HG03139 (cell line): ENCODE measurements at regions not wholly inside any gene's neighbourhood (a gene's known extent, or its start where the extent isn't known, plus 50 kb on each side); places are given as distances from the start of the nearest gene placed in this dataset.
"Not testable (repeated sequence)": the region's sequence is repeated elsewhere in the genome, so short reads cannot be mapped to it uniquely, and the experiment has no call there.

ENCODE experiments used
- ATAC-seq: cut with Tn5 transposase; IDR thresholded peaks from one replicate; pipeline ENCODE4 v1.9.1; 2021; ENCODE audit not compliant: unreplicated experiment

DNA sequence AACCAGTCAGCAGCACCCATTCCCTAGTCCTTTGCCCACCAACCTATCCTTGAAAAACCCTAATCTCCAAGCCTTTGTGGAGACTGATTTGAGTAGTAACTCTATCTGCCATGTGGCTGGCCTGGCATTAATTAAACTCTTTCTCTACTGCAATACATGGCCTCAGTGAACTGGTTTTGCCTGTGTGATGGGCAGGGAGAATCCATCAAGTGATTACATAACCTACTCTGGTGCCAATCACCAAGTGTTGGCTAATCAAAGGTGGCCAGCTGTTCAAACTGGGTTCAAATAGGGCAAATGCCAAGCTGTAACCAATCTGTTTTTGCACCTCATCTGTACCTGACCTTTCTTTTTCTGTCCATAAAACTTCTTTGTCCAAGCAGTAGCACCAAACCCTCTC is 139.8 kb upstream of the XPO1 start:
- no peak for ATAC-seq

DNA sequence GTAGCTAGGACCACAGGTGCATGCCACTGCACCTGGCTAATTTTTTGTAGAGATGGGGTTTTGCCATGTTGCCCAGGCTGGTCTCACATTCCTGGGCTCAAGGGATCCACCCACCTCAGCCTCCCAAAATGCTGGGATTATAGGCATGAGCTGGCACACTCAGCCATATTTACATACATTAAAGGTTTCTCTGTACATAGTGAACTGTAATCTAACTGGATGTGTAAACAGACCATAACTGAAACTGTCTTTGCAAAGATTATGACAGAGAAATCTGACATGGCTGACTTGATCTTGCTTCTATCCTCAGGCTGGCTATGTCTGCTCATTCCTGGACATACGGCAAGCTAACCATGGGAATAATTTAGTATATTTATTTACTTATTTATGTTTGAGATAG is 139.2 kb upstream of the XPO1 start:
- no peak for ATAC-seq

DNA sequence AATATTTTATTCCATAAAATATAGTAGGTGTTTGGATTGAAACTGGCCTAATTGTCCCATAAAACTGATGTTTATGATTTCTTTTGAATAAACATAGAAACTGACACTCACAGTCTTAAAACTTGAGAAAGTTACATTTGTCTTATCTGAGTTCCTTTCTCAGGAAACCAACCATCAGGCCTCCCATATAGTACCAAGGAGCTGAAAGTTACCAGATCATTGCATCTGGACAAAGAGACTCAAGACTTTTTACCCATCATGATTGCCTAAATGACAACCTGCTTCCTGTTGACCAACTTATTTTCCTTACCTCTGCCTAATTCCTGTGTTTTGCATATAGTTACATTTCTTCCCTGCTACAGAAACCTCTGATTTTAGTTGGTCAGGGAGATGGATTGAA is 137.0 kb upstream of the XPO1 start:
- no peak for ATAC-seq

DNA sequence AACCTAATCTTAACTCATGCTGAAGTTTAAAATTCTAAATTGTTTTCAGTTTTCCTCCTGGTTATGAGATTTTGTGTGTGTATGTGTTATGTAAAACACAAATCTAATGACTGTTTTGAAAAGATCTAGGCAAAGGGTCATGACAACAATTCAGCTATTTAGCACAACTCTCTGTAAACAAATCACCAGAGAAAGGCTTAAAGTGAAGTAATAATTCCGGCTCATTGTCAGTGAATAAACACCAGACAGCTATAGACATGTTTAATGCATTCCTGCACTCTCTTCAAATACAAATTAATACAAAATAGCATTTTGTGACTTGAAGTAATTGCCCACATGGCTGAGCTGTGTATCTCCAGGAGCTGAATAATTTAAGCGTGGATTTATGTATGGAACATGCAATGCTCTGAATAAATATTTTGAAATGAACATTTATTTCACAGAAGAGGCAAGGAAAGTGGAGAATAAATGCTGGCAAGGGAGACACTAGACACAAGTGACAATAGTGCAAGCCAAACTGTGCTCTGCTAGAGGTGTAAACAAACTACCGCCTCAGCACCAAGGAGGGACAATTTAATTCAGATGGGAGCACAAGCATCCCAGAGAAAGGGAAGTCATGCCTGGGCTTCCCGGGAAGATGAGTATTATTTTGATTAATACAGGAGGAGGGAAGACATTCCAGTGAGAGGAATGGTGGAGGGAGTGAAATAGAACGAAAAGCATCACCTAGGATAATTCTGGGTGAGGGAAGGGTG is 133.6 kb upstream of the XPO1 start:
- ATAC-seq, result no peak

DNA sequence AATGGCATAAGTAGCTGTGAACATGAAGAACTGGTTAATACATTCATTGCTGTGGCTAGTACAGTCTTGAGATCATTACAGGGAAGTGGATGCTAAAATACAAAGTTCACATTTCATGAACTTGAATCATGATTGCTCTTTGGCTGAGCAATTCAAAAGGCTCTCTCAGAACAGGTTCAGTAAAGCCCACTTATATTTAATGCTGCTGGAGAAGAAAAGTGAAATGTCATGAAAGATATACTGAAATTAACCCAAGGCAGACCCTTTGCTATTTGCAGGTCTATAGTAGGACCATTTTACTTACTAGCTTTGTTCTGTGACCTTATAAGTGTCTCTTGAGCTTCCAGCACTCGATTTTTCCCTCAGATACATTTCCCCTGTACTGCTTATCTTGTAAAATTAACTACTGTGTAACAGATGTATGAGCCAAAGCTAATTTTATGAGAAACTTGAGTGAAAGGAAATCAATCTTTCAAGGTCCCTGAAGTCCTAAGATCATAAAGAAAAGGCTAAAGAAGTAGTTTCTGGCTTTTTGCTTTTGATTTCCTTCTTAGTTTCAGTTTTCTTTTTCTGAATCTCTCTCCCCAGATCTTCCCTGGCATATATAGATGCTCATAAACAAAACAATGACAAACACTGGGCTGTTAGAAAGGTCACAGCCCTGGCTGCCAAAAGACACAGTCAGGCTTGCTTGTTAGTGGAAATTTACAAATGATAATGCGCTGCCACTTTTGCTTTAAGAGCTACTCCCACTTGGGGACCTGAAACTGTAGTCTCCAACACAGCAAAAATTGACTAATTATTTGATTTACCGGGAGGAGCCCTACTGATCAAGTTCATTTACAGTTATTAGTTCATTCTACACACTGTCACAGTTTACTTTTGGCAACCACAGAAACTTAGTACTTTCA is 132.7 kb upstream of the XPO1 start:
- ATAC-seq, result no peak

DNA sequence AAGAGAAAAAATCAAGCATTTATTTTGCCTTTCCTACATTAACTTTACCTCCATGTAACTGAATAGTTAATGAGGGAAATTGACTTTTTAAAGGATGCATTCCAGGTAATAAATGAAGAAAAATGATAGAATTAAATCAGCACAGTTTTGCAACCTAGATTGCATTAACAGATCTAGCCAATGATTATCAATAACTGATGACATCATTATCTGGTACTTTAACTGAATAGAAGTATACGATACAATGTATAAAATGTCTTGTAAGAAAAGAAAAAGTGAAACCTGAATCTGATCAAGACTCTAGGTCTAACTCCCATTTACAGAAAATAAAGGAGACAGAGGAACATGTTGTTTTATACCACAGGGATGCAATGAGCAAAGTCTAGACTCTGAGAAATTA is 126.0 kb upstream of the XPO1 start:
- no peak for ATAC-seq

DNA sequence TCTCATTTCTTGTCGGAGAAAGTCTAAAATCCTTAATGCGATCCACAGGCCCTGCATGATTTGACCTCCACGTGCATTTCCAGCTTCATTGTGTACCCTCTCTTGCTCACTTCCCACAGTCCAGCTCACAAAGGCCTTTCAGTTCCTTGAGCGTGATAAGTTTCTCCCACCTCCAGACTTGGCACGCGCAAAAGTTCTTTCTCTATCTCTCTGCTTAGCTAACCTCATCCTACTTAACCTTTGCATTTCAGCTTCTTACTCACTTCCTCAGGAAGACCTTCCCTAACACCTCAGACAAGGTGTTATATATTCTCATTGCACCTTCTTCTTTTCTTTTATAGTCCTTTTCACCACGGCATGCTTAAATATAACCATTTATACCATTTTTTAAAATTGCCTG is 124.8 kb upstream of the XPO1 start:
- no peak for ATAC-seq

DNA sequence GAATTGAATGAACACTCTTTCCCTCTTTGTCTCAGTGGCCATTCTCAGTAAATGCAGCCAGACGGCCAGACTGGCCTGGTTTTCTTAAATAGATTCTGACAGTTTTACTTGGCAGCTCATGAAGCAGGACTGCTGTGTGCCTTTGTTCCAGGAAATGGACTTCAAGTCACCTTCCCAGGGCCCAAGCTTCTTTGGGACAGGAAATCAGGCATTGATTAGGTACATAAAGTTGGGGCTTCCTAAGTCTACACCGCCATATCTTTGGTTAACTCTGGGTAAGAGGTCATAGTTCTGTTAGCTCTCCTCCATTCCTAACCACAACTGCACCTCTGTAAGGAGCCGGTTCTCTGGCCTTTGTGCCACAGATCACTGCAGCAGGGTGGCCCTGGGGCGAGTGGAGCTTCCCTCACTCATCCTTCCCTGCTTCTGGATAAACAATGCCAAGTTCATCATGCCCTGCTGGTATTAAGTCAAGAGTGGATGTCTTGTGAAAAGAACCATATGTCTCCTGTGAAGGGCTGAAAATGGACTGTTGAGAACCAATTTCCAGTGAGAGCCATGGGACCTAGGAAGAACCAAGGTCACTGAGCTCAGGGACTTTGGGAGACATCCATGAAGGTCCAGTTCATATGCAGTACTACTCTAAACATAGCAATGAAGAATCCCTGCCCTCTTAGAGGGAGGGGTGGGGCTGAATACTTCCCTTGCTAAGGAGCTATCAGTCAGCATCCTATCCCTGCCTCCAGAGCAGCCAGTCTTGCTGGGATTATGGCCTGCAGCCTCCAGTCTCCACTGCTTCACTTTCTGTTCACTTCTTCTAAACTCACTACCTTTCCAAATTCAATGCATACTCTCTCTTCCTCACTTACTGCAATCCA is 122.6 kb upstream of the XPO1 start:
- no peak for ATAC-seq

DNA sequence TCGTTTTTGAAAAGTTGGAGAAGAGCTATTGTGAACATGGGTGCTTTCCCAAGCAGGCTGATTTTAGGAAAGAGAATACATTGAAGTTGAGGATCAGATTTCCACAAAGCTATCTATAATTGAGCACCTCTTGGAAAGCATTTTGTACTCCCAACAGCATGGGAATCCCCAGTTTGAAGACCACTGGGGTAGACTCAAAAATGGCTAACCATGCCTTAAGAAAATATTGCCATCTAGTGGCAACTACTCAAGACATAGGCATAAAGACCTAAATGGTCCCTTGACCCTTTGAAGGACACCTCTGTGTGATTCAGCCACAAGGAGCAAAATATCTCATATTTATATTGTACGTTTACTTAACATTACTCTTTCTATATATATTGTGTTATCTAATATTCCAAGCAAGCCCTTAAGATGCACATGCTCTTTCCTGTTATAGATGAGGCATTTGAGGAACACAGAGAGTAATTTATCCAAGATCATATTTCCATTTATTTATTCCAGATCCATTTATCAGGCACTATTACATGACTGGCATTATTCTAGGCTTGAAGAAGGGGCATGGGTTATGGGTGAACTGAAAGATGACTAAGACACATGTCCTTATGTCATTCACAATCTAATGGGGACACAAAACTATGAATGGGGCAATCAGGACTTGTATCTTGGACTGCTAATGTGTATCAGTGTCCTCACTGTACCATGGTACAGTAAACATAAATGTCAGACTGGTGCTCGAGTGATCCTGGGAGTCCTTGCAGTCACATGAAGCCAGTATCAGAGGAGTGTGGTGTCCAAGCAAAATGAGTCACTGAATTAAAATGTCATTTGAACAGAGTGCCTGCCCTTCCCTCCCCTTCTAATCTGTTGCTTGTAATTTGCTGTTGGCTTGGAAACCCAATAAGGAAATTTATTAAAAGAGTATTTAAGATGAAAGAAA is 121.0 kb upstream of the XPO1 start:
- no peak for ATAC-seq

DNA sequence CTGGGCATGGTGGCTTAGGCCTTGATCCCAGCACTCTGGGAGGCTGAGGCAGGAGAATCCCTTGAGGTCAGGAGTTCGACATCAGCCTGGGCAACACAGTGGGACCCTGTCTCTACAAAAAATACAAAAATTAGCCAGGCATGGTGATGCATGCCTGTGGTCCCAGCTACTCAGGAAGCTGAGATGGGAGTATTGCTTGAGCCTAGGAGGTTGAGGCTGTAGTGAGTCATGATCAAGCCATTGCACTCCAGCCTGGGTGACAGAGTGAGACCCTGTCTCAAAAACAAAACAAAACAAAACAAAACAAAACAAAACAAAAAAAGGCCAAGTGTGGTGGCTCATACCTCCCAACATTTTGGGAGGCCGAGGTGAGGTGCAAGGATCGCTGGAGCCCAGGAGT is 111.8 kb upstream of the XPO1 start:
- not testable (repeated sequence) for ATAC-seq

DNA sequence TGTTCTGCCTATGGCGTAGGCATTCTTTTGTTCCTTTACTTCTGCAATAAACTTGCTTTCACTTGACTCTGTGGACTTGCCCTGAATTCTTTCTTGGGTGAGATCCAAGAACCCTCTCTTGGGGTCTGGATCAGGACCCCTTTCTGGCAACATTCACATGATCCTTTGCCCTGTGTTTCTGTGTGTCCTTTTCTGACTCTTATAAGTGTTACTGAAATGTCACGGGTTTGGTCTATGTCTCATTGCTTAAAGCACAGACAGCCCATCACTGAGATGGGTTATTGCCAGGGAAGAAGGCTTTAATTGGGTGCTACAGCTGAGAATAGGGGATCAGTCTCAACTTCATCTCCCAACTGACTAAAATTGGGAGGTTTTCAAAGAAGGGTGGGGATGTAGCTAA is 110.9 kb upstream of the XPO1 start:
- no peak for ATAC-seq

DNA sequence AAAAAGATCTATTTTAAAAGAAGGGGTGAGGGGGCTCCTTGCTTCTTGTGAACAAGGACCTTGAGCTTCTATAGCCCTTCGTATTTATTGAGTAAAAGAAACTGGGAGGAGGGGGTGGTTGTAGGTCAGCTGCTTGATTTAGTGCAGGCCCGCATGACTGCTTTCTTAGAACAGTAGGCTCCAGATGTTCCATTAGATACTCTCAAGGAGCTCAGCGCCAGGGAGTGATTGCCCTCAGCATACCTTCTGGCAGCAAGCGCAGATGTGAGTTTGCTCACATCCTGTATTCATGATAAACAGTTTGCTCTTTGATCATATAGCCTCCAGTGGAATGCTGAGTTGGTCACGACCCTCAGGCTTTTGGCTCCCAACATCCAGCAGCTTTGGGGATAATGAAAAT is 108.9 kb upstream of the XPO1 start:
- no peak for ATAC-seq

DNA sequence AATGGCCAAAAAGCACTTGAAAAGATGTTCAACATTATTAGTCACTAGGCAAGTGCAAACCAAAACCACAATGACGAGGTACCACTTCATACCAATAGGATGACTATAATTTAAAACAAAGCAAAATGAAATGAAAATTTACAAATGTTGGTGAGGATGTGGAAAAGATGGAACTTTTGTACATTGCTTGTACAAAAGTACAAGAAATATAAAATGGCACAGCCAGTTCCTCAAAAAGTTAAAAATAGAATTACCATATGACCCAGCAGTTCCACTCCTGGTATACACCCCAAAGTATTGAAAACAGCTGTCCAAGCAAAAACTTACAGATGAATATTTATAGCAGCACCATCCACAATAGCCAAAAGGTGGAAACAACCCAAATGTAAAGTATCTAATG is 107.8 kb upstream of the XPO1 start:
- ATAC-seq, result no peak

DNA sequence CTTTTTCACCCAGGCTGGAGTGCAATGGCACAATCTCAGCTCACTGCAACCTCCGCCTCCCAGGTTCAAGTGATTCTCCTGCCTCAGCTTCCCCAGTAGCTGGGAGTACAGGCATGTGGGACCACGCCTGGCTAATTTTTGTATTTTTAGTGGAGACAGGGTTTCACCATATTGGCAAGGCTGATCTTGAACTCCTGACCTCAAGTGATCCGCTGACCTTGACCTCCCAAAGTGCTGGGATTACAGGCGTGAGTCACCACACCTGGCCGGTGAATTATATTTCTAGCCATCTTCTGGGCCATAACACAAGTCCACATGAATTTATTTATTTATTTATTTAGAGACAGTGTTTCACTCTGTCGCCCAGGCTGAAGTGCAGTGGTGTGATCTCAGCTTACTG is 105.0 kb upstream of the XPO1 start:
- not testable (repeated sequence) for ATAC-seq

DNA sequence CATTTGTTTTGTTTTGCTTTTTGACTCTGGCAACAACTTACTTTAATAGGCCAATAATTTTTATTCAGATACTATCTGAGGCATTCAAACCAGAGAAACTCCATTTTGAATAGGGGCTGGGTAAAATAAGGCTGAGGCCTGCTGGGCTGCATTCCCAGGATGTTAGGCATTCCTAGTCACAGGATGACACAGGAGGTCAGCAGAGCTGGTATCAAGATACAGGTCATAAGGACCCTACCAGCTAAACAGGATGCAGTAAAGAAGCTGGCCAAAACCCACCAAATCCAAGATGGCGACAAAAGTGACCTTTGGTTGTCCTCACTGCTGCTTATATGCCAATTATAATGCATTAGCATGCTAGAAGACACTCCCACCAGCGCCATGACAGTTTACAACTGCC is 102.2 kb upstream of the XPO1 start:
- no peak for ATAC-seq

DNA sequence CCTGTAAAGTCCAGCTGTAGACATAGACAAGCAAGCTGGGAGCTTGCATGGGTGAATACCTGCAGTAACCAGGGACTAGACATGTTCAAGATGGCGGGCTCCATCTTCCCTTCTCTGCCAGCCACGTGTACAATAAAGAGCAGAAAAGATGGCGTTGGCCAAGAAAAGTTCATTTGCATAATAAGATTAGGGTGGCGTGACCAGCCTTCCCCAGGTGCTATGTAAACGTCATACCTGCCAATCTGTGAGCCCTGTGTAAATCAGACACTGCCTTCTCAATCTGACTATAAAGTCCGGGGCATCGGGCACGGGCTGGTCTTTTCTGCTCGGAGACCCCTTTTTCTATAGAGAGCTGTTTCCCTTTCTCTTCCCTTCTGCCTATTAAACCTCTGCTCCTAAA is 101.6 kb upstream of the XPO1 start:
- no peak for ATAC-seq

DNA sequence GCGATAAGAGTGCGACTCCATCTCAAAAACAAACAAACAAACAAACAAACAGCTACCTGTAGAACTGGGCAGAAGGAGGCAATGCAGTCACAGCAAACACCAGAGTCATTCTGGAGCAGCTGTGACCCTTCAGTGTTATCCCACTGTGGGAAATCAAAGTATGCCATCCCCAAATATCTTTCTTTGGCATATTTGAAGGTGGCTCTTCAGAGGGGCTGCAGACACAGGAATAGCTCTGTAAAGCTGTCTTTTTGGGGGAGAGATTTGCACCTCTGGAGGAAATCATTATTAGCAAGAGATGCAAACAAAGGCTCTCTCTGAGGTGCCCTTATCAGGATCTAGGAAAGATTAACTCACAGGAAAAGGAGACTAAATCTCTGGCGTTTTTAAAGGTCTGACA is 98.5 kb upstream of the XPO1 start:
- ATAC-seq, result no peak

DNA sequence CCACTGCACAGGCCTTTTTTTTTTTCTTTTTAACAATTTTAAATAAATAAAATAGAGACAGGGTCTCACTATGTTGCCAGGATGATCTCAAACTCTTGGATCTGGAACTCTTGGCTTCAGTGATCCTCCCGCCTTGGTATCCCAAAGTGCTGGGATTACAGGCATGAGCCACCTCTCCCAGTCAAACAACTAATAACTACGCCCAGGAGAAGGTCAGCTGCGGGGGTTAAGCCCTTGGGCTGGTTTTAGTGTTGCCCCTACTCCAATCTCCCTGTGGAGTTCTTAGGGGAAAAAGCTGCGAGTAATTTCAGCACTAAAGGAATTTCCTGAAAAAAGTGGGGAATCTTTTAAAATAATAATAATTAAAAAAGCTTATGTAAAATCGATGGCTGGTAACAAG is 96.4 kb upstream of the XPO1 start:
- ATAC-seq, result no peak

DNA sequence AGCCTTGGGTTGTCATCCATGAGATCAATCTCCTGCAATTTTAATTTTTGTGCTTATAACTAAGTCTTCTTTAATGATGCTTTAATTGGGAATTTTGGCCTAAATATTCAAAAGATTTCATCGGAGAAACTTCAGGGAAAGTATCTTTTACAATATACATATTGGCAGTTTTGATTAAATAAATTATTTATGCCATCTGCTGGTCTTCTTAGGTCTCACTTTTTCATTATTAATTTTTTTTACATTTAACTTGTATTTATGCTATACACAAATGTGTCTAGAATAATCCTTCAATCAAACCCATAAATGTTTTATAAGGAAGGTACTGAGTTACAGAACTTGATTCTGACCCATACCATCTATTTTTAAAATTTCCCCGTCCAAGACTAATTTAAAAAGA is 95.1 kb upstream of the XPO1 start:
- no peak for ATAC-seq
